ENCODE measurements at regions not wholly inside any gene's neighbourhood (a gene's known extent, or its start where the extent isn't known, plus 50 kb on each side); places are given as distances from the start of the nearest gene placed in this dataset.

GRCh38 chr16:56140645-56141044, 50.6 kb upstream of the GNAO1 start:
- no peak for DNase-seq (ENCODE audit: low read depth, low spot score)

GRCh38 chr16:56137269-56137668, 54.0 kb upstream of the GNAO1 start:
- no peak for DNase-seq (ENCODE audit: low read depth, low spot score)

DNA sequence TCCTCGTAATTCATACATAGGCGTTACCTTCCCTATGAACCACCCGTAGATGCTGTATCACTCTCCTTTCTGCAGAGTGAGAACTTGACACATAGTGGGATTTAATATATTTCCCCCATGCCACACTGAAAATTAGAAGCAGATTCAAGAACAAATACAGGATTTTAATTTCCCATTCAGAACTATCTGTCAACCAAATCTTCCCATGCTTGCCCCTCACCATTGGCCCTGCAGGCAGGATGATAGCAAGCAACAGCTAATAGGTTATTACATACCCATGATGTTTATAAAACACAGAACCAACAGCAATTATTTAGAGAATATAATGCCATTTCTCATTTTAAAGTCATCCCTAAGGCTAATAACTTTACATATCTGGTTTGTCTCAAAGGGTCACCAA, 55.0 kb upstream of the GNAO1 start:
- no peak for DNase-seq (ENCODE audit: low read depth, low spot score)

GRCh38 chr16:56134790-56135189, 56.5 kb upstream of the GNAO1 start:
- DNase-seq (ENCODE audit: low read depth, low spot score) = no peak

GRCh38 chr16:56125922-56126321, 65.4 kb upstream of the GNAO1 start:
- no peak for DNase-seq (ENCODE audit: low read depth, low spot score)

- no peak for DNase-seq (ENCODE audit: low read depth, low spot score)
These were observed 69.0 kb upstream of the GNAO1 start for GRCh38 chr16:56122251-56122650.

DNA sequence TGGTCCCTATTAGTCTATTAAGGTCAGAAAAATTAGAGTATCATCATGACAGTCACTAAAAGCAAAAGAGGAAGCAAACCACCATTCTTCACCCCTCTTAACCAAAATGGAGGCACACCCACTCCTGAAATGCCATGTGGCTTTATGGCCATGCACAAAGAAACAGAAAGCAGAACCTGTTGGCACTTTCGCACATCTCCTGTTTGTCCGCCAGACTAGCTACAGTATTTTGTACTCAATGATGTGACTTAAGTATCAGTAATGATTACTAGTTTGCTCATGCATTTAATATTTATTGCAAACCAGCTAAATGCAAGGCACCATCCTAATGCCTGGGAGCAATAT, 70.2 kb upstream of the GNAO1 start:
- DNase-seq (ENCODE audit: low read depth, low spot score) = no peak

DNA sequence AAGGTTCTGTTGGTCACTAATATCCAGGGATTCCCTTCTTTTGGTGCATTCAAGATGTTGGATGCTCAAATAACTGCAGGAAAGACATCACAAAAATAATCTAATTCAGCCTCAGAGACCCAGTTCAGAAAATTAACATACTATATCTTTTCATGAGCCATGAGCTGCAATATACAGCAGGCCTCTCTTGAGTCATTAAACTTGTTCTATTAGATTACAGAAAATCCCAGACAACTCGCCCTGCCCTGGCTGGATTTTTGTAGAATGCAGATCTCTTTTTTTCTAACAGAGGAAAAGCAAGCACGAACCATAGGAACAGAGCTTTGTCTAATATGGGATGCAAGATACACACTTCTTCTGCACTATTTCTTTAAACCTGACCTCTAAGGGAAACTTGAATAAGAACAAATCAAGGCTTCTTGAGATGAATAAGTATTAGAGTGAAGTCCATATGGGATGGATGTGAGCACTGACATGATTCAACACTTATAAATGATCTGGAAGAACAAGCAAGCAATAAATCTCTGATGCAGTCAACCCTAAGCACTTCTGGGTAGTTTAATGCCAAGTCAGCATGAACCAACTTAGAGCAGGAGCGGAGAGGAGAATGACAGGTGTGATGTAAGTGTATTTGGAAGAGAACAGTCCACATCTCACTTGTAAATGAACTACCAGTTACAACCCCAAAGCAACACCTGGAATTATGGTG, 70.7 kb upstream of the GNAO1 start:
- DNase-seq (ENCODE audit: low read depth, low spot score) = no peak

GRCh38 chr16:56119133-56119532, 72.2 kb upstream of the GNAO1 start:
- no peak for DNase-seq (ENCODE audit: low read depth, low spot score)

- DNase-seq (ENCODE audit: low read depth, low spot score) = no peak
These were observed 74.7 kb upstream of the GNAO1 start for GRCh38 chr16:56116577-56116964.

GRCh38 chr16:56115817-56116576, 75.3 kb upstream of the GNAO1 start:
- DNase-seq (ENCODE audit: low read depth, low spot score) = no peak

DNA sequence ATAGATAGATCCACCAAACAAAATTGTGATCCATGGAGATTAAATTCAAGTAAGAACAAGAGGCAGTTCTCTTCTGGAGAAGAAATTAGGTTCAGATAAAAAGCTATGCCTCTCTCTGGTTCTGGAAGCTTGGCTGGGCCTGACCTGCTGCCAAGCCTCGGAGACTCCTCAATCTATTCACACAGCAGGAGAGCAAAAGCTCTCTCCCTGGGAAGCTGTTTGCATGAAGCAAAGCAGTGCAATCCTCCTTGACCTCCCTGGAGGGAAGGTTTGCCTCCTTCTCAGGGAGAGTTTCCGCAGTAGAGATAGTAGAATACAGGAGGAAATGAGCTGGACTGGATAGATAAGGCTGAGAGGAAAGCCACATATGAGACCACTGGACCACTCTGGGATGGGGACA, 78.1 kb upstream of the GNAO1 start:
- DNase-seq (ENCODE audit: low read depth, low spot score) = no peak

GRCh38 chr16:56111100-56111499, 80.2 kb upstream of the GNAO1 start:
- no peak for DNase-seq (ENCODE audit: low read depth, low spot score)

GRCh38 chr16:56109994-56110393, 81.3 kb upstream of the GNAO1 start:
- DNase-seq (ENCODE audit: low read depth, low spot score) = no peak

- no peak for DNase-seq (ENCODE audit: low read depth, low spot score)
These were observed 82.1 kb upstream of the GNAO1 start for GRCh38 chr16:56109205-56109604.

- no peak for DNase-seq (ENCODE audit: low read depth, low spot score)
These were observed 82.6 kb upstream of the GNAO1 start for GRCh38 chr16:56108724-56109123.

- peak; percentile 45 for DNase-seq (ENCODE audit: low read depth, low spot score)
These were observed 83.2 kb upstream of the GNAO1 start for GRCh38 chr16:56108056-56108471.

DNA sequence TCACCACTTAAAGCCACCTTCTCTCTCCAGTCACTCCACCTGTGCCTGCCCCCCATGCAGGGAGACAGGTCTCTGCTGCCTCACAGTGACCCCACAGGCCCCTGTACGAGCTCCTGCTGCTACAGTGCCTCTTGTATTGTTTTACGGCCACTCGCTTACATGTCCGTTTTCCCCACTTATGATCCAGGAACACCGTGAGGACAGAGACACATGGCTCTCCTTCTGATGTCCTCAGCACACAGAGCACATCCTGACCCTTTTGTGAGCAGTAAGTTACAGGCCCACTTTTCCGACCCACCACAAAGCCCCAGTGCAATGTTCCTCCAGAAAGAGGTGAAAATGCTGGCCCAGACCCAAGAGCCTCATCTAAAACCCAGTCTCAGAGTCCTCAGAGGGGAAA, 84.8 kb upstream of the GNAO1 start:
- DNase-seq (ENCODE audit: low read depth, low spot score) = no peak

- no peak for DNase-seq (ENCODE audit: low read depth, low spot score)
These were observed 88.4 kb upstream of the GNAO1 start for GRCh38 chr16:56102906-56103305.

DNA sequence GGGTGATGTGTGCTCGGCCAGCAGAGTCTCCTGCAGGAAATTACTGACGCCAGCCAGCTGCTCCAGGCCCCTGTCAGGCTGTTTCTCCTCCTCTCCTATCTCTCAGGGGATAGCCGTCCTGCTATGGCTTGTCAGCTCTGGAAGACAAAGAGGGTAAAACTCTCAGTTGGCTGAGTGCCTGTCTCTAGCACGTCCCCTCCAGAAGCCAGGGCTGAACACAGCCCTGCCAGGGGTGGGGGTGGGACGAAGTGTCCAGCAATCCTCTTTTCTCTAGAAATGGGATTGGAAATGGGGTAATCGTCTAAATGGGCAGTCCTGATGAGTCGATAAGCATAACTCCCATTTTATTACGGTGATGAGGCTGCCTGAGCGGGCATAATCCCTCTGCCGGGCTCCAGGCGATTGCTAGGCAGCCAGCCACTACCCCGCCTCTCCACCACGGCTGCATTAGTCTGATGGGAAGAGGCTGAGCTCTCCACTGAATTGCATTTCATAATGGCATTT, 89.1 kb upstream of the GNAO1 start:
- peak; percentile 54 for DNase-seq (ENCODE audit: low read depth, low spot score)

DNA sequence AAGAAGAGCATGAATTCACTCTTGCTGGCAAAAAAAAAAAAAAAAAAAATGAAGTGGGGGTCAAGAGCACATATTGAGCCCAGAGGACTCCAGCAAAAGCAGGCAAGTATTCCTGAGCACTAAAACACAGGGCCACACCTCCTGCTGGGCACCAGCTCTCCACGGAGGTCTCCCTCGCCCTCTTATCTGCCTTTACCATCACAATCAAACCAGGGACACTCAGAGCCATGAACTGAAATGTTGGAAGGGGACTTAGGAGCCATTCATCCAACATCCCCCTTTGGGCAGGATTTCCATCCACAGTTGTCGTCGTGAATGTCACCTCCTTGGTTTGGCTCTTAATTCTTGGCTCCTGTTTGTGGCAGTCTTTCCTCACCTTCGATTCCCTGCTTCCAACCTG, 89.8 kb upstream of the GNAO1 start:
- DNase-seq (ENCODE audit: low read depth, low spot score) = no peak

GRCh38 chr16:56097306-56097705, 94.0 kb upstream of the GNAO1 start:
- DNase-seq (ENCODE audit: low read depth, low spot score) = no peak

- DNase-seq (ENCODE audit: low read depth, low spot score) = no peak
These were observed 97.1 kb upstream of the GNAO1 start for GRCh38 chr16:56094231-56094630.
